ENCODE measurements at regions not wholly inside any gene's neighbourhood (a gene's known extent, or its start where the extent isn't known, plus 50 kb on each side); places are given as distances from the start of the nearest gene placed in this dataset.

DNA sequence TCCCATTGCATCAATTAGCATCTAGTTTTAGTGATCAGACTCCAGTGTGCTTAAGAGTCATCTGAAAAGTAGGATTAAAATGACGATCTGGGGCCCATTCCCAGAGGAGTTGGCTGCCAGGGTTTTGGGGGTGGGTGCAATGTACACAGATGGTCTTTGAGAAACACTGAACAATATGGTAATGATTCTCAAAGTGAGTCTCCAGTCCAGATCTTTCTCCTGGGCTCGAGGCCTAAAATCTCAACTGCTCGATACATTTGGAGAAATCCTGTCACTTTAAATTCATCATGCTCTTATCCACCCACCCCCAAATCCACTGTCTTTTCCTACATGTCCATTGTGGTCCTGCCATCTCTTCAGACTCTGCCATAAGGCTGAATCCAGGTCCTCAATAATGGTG is 80.7 kb upstream of the MYLIP start:
- TF ChIP-seq POLR2AphosphoS5 (IDR thresholded peaks at IDR 0.05) = no peak
- no peak for TF ChIP-seq POLR2A (IDR thresholded peaks at IDR 0.05)
- TF ChIP-seq, protein P1, sequence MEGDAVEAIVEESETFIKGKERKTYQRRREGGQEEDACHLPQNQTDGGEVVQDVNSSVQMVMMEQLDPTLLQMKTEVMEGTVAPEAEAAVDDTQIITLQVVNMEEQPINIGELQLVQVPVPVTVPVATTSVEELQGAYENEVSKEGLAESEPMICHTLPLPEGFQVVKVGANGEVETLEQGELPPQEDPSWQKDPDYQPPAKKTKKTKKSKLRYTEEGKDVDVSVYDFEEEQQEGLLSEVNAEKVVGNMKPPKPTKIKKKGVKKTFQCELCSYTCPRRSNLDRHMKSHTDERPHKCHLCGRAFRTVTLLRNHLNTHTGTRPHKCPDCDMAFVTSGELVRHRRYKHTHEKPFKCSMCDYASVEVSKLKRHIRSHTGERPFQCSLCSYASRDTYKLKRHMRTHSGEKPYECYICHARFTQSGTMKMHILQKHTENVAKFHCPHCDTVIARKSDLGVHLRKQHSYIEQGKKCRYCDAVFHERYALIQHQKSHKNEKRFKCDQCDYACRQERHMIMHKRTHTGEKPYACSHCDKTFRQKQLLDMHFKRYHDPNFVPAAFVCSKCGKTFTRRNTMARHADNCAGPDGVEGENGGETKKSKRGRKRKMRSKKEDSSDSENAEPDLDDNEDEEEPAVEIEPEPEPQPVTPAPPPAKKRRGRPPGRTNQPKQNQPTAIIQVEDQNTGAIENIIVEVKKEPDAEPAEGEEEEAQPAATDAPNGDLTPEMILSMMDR (IDR thresholded peaks at IDR 0.05) = no peak
- Histone ChIP-seq H3K27me3 (no peaks in the 10 kb centered on the region), H3K4me3 (no peak overlapping the region), H3K36me3 (no peaks in the 10 kb centered on the region), H3K4me1 (no peaks in the 10 kb centered on the region), H3K9me3 (no peaks in the 10 kb centered on the region), H3K27ac (no peak overlapping the region)
- DNase-seq (ENCODE audit: low spot score in 2 of 2) = no peak
- intact Hi-C loops (cut with DNase I; ENCODE audit: low total_unique reads) = no loop called here

DNA sequence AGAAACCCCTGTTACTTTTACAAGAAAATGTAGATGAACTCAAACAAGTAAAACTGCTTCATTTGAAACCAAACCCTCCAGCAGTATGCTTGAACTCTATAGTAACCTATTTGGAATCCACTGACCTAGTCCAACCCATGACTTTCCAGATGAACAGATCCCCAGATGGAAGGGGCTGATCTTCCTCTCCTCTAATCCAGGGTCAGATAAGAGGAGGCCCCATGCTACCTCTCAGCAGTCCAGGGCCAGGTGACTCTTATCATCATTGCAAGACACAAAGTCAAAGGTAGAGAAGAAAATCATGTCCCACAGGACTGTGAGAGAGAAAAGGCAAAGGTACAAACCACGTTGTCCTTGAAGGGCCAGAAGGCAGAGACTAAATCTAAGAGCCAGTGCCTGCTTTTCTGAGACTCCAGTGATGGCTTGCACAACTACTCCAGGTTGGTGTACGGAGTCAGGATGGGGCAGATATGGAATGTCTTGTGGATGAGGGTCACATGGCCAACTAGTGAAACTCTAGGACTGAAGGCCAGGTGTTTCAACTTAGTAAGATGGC is 81.4 kb upstream of the MYLIP start:
- Histone ChIP-seq H3K9me3 (no peaks in the 10 kb centered on the region), H3K27me3 (no peaks in the 10 kb centered on the region), H3K4me1 (no peaks in the 10 kb centered on the region), H3K27ac (no peak overlapping the region), H3K4me3 (no peak overlapping the region), H3K36me3 (no peaks in the 10 kb centered on the region)
- no peak for TF ChIP-seq POLR2AphosphoS5 (IDR thresholded peaks at IDR 0.05)
- no peak for TF ChIP-seq POLR2A (IDR thresholded peaks at IDR 0.05)
- TF ChIP-seq, protein P1 (IDR thresholded peaks at IDR 0.05) = no peak
- DNase-seq (ENCODE audit: low spot score in 2 of 2) = no peak
- intact Hi-C loops (cut with DNase I; ENCODE audit: low total_unique reads) = no loop called here

GRCh38 chr6:16045238-16045637 is 83.6 kb upstream of the MYLIP start:
- H3K4me3 ChIP-seq = no peak overlapping the region
- no peaks in the 10 kb centered on the region for H3K36me3 ChIP-seq
- no peak for TF ChIP-seq POLR2A (IDR thresholded peaks at IDR 0.05)
- TF ChIP-seq, protein P1 (IDR thresholded peaks at IDR 0.05) = no peak
- TF ChIP-seq POLR2AphosphoS5 (IDR thresholded peaks at IDR 0.05) = no peak
- no peaks in the 10 kb centered on the region for H3K27me3 ChIP-seq
- H3K27ac ChIP-seq = no peak overlapping the region
- intact Hi-C loops (cut with DNase I; ENCODE audit: low total_unique reads) = no loop called here
- no peak for DNase-seq (ENCODE audit: low spot score in 2 of 2)
- H3K4me1 ChIP-seq = no peaks in the 10 kb centered on the region
- H3K9me3 ChIP-seq = no peaks in the 10 kb centered on the region

- no peaks in the 10 kb centered on the region for H3K4me1 ChIP-seq
- no peaks in the 10 kb centered on the region for H3K27me3 ChIP-seq
- H3K4me3 ChIP-seq = no peak overlapping the region
- H3K9me3 ChIP-seq = no peaks in the 10 kb centered on the region
- no peak for DNase-seq (ENCODE audit: low spot score in 2 of 2)
- H3K36me3 ChIP-seq = no peaks in the 10 kb centered on the region
- H3K27ac ChIP-seq = no peak overlapping the region
- intact Hi-C loops (cut with DNase I; ENCODE audit: low total_unique reads) = no loop called here
- TF ChIP-seq POLR2A (IDR thresholded peaks at IDR 0.05) = no peak
- TF ChIP-seq, protein P1 (IDR thresholded peaks at IDR 0.05) = no peak
- no peak for TF ChIP-seq POLR2AphosphoS5 (IDR thresholded peaks at IDR 0.05)
These were observed 84.7 kb upstream of the MYLIP start for GRCh38 chr6:16044211-16044643.

- Histone ChIP-seq H3K36me3 (no peaks in the 10 kb centered on the region), H3K4me1 (no peaks in the 10 kb centered on the region), H3K27me3 (no peaks in the 10 kb centered on the region), H3K27ac (no peak overlapping the region), H3K4me3 (no peak overlapping the region), H3K9me3 (no peaks in the 10 kb centered on the region)
- DNase-seq (ENCODE audit: low spot score in 2 of 2) = no peak
- TF ChIP-seq POLR2A (IDR thresholded peaks at IDR 0.05) (no peak), POLR2AphosphoS5 (IDR thresholded peaks at IDR 0.05) (no peak)
- TF ChIP-seq, protein P1 (IDR thresholded peaks at IDR 0.05) = no peak
- intact Hi-C loops (cut with DNase I; ENCODE audit: low total_unique reads) = no loop called here
These were observed 85.4 kb upstream of the MYLIP start for GRCh38 chr6:16043171-16044135.

All from breast epithelium (tissue), 4 donors.